Astrocyte of the cerebellum (primary cell): ENCODE measurements at regions not wholly inside any gene's neighbourhood (a gene's known extent, or its start where the extent isn't known, plus 50 kb on each side); places are given as distances from the start of the nearest gene placed in this dataset.

ENCODE experiments used
- DNase-seq: peaks from one replicate; pipeline ENCODE4 v3.0.0-alpha.2; 2011; ENCODE audit warnings: low read depth
- H3K4me3 ChIP-seq: 2 replicates; pipeline ENCODE4 v1.5.1; 2011; ENCODE audit warnings: mild to moderate bottlenecking, low read depth, low read length, moderate library complexity
- CTCF ChIP-seq: IDR thresholded peaks from 2 replicates; pipeline ENCODE4 v1.5.1; 2012; ENCODE audit warnings: low read length, low read depth, moderate library complexity, mild to moderate bottlenecking; ENCODE audit errors: missing control alignments
- in situ Hi-C: cut with HindIII; loops from 2 replicates; pipeline ENCODE4 v1.10.0; 2017; ENCODE audit warnings: low sequenced_read_pairs

DNA sequence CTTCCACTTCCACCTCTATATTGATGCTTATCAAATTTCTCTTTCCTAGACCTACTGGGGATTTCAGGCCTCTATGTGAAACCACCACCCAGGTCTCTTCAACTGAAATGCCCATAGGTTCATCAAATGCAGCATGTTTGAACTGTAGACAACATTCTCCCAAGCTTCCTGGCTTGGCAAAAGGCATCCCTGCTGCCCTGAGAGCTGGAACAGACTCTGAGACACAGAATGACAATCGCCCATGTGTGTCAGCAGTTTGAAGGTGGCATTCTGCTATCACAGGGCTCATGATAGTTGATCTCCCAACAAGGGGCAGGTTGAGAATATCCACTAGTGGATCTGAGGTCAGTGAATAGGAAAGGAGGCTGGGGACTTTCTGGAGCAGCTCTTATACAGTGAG is 200.7 kb downstream of the RPLP1 start:
- DNase-seq = no peak
- TF ChIP-seq CTCF = no peak
- in situ Hi-C loops = no loop called here

GRCh38 chr15:69653846-69654245 is 201.2 kb downstream of the RPLP1 start:
- in situ Hi-C loops = no loop called here
- TF ChIP-seq CTCF = no peak
- no peak for DNase-seq
- no peak overlapping the region for H3K4me3 ChIP-seq

More for the DNA sequence above, 200.7 kb downstream of the RPLP1 start:
- H3K4me3 ChIP-seq = no peak overlapping the region

DNA sequence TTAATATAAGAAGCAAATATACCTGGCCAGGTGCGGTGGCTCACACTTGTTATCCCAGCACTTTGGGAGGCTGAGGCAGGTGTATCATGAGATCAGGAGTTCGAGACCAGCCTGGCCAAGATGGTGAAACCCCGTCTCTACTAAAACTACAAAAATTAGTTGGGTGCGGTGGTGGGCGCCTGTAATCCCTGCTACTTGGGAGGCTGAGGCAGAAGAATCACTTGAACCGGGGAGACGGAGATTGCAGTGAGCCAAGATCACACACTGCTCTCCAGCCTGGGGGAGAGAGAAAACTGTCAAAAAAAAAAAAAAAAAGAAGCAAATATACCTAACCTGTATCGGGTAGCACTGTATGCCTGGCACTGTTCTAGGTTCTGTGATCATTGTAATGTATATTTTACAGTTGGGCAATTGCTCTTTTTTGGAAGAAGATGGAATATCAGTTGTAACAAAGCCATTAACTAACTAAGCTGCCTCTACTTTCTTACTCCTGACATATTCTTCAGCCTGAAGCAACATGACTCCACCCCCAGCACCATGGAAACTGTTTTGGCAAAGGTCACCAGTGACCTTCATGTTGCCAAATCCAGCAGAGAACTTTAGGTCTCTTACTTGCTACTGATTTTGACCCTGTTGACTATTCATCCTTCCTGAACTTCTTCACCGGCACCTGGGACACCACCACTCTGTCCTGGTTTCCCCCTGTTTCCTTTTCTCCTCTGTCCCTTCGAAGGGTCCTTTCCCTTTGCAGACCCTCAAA is 203.8 kb downstream of the RPLP1 start:
- DNase-seq = no peak
- in situ Hi-C loops = no loop called here
- no peak overlapping the region for H3K4me3 ChIP-seq
- TF ChIP-seq CTCF = no peak

DNA sequence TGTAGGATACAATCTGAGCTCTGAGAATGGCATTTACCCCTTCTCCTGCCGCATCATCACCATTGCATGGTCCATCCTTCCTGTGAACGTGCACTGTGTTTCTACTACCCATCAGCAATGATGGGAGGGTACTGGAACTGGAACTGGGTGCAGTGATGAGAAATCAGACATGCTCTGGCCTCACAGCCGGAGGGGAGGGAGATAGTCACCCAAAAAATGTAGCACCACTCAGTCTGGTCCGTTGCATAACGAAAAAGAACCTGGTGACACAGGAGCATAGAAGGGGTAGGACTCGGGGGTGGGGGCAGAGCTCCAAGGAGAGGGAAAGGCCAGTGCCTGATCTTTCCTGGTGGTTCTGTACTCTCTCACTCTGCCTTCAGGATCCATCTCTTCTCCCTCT is 205.0 kb downstream of the RPLP1 start:
- in situ Hi-C loops = no loop called here
- TF ChIP-seq CTCF = no peak
- H3K4me3 ChIP-seq = no peak overlapping the region
- DNase-seq = no peak

DNA sequence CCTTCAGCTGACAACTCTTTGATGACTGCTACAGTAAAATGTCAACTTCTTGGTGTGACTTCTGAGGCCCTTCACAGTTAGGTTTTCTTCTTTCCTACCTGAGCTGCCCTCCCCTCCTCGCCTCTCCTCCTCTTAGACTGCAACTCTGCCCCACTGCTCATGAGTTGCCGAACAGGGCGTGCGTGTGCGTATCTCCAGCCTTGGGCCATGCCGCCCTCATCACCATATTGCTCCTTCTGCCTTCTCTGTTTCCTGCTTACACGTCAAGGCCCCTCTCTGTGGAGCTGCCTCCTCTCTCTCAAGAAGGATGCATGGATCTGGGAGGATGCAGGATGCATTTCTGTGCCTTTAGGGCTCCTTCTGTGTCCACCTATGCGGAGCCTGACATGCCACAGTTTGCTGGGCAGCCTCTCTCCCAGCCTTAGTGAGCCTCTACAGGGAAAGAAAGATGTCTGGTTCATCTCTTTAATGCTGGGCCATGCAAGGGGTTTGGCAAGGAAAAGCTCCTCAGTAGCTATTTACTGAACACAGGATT is 205.9 kb downstream of the RPLP1 start:
- no peak for DNase-seq
- TF ChIP-seq CTCF = no peak
- H3K4me3 ChIP-seq = no peak overlapping the region
- in situ Hi-C loops = no loop called here

GRCh38 chr15:69659454-69660050 is 206.9 kb downstream of the RPLP1 start:
- DNase-seq = no peak
- no peak overlapping the region for H3K4me3 ChIP-seq
- in situ Hi-C loops = no loop called here
- TF ChIP-seq CTCF = no peak
